ENCODE measurements at regions not wholly inside any gene's neighbourhood (a gene's known extent, or its start where the extent isn't known, plus 50 kb on each side); places are given as distances from the start of the nearest gene placed in this dataset.
"Not testable (repeated sequence)": the region's sequence is repeated elsewhere in the genome, so short reads cannot be mapped to it uniquely, and the experiment has no call there.

GRCh38 chr1:106412321-106412720, 644.2 kb upstream of the PRMT6 start:
- not testable (repeated sequence) for DNase-seq (ENCODE audit: low spot score)

DNA sequence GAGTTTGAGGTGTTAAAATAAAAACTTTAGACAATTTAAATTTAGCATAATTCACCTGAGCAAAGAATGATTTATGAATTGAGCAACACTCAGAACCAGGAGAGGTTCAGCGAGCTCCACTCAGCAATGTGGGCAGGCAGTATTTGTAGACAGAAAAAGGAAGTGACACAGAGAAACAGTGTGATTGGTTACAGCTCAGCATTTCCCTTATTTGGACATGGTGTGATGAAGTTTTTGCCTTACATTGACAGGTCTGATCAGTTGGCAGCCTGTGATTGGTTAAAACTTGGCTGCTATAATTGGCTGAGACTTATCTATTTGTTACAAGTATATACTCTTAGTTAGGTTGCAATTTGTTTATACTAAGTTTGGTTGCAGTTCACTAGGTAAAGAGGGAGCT, 621.2 kb upstream of the PRMT6 start:
- DNase-seq (ENCODE audit: low spot score), result no peak

DNA sequence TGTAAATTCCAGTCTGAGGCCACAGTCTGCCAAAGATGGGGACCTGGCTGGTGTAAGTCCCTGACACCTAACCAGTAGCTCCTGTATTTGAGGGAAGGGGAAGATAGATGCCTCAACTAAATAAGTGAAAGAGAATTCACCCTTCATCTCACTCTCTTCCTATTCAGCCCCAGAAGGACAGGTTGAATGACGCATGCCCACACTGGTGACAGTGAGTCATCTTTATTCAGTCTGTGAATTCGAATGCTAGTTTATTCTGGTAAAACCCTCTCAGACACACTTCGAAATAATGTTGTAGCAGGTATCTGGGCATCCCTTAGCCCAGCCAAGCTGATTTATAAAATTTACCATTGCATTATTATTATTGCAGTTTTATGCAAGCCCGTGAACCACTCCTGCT, 617.0 kb upstream of the PRMT6 start:
- DNase-seq (ENCODE audit: low spot score), result no peak

- no peak for DNase-seq (ENCODE audit: low spot score)
Measured at GRCh38 chr1:106447466-106447865, 609.0 kb upstream of the PRMT6 start.

DNA sequence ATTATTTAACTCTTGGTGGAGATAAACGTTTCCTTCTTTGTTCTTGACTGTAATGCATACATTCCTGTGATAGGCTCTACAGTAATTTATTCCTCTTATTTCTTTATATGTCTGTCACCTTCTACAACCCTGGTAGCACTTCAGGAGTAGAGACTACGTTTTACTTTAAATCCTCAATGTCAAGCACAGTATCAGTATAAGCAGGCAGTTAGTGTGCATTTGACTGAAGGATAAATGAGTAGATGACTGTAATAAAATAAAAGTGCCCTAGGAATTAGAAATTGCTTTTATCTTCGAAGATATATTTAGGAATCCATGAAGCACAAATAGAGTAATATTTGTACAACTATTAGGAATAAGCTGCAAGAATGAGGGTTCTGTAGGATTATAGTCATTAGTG, 599.6 kb upstream of the PRMT6 start:
- no peak for DNase-seq (ENCODE audit: low spot score)

GRCh38 chr1:106457368-106457767, 599.1 kb upstream of the PRMT6 start:
- DNase-seq (ENCODE audit: low spot score), result no peak

GRCh38 chr1:106458866-106459265, 597.6 kb upstream of the PRMT6 start:
- no peak for DNase-seq (ENCODE audit: low spot score)

DNA sequence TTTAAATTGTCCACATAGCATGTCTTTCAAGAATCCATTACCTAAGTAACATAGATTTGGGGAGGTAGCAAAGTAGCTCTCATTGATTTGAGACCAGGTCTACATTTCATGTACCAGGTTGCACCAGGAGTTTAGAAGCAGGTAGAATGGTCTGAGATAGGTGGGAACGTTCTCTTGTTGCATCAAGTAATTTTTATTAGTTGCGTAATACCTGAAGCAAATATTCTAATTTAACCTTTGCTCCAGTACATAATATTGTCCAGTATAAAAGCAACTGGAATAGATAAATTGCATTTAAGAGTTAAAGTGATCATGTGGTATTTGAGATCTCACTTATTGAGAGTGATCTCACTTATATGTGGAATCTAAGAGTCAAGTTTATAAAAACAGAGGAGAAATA, 597.1 kb upstream of the PRMT6 start:
- DNase-seq (ENCODE audit: low spot score), result no peak

- DNase-seq (ENCODE audit: low spot score), result no peak
Measured at GRCh38 chr1:106465666-106466065, 590.8 kb upstream of the PRMT6 start.

DNA sequence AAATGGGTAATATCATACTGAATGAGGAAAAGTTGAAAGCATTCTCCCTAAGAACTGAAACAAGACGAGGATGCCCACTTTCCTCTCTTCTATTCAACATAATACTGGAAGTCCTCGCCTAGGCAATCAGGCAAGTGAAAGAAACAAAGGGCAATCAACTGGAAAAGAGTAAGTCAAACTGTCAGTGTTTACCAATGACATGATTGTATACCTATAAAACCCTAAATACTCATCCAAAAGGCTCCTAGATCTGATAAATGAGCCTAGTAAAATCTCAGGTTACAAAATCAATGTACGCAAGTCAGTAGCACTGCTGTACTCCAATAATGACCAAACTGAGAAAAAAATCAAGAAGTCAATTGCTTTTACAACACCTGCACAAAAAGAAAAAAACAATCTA, 575.8 kb upstream of the PRMT6 start:
- DNase-seq (ENCODE audit: low spot score), result no peak

- peak; percentile 79 for DNase-seq (ENCODE audit: low spot score)
Measured at GRCh38 chr1:106492880-106493279, 563.6 kb upstream of the PRMT6 start.

DNA sequence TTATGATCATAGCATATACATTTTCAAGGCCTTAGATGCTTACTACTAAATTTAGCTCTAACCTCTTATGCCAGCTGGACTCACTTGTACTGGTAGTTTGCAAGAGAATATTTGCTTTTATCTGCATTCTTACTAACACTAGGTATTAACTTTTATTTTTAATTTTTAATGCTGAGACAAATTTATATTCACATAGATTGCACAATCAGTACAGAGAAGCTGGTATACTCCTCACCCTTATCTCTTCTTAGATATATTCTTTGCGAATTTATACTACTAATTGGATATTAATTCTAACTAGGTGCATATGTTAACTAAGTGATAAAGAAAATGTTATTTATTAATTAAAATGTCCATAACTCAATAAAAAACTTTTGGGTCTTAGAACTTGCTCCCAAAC, 561.8 kb upstream of the PRMT6 start:
- no peak for DNase-seq (ENCODE audit: low spot score)

- DNase-seq (ENCODE audit: low spot score), result no peak
Measured at GRCh38 chr1:106498238-106498637, 558.2 kb upstream of the PRMT6 start.

DNA sequence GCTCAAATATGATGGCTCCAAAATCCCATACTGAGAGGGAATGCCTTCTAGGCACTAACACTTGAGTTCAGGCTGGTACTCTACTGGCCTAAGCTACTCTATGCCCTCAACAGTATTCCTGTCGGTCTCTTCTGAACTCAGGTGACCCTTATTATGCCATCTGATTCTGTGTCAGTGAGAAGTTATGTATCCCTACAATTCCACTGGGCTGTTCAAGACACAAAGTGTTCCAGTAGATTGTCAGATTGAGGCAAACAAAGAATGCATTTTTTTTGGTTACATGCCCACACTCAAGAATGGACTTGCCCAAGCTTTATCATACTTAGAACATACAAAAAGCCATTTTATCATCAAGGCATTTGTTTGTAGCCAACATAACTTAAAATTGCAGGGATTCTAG, 553.8 kb upstream of the PRMT6 start:
- no peak for DNase-seq (ENCODE audit: low spot score)

DNA sequence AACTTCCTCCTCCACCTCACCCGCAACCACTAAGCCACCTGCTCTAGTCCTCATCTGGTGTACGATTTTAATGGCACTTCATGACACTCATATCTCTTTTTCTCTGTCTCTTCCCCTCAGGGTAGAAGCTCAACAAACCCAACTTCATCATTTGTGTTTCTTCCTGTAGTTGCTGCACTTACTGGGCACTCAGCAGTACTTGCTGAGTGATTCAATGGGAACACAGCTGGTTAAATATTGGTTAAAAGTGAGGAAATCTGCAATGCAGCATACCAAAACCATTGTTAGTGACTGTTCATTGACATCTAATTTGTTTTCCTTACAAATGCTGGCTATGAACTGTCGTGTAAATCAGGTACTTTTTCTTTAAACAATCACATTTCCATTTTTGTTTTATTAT, 541.1 kb upstream of the PRMT6 start:
- no peak for DNase-seq (ENCODE audit: low spot score)

- no peak for DNase-seq (ENCODE audit: low spot score)
Measured at GRCh38 chr1:106517224-106517623, 539.2 kb upstream of the PRMT6 start.

- peak; percentile 30 for DNase-seq (ENCODE audit: low spot score)
Measured at GRCh38 chr1:106523497-106523896, 533.0 kb upstream of the PRMT6 start.

- DNase-seq (ENCODE audit: low spot score), result peak; percentile 71
Measured at GRCh38 chr1:106524631-106525030, 531.8 kb upstream of the PRMT6 start.

DNA sequence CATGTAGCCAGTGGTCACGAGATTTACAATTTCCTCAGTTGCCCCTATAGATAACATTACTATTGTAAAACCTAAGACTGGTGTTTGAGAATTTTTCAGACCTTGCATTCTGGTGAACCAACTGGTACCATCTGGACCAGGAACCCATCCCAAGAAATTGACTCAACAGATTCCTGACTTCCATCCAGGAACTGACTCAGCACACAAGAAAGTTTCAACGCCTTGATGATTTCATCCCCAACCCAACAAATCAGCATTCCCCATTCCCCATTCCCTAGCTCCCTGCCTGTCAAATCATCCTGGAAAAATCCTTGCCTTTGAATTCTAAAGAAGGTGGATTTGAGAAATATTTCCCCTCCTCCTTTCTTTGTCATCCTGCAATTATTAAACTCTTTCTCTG, 529.8 kb upstream of the PRMT6 start:
- peak; percentile 27 for DNase-seq (ENCODE audit: low spot score)

- peak; percentile 26 for DNase-seq (ENCODE audit: low spot score)
Measured at GRCh38 chr1:106534612-106535011, 521.9 kb upstream of the PRMT6 start.

DNA sequence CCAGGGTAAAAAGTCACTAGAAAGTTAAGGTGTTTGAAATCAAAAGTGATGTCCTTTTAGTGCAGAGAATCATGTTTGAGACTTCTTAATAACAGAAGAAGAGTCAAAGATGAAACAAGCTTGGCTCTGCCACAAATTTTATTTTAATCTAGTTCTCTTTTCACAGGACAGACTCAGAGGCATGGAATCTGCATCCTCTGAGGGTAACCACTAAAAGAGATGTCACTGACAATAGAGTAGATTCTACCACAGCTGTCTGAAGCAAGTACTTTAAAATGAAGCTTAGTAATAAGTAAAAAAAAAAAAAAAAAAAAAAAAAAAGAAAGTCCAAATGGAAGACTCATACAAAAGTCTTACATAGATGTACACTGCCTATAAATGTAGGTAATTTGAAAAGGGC, 519.7 kb upstream of the PRMT6 start:
- no peak for DNase-seq (ENCODE audit: low spot score)

DNA sequence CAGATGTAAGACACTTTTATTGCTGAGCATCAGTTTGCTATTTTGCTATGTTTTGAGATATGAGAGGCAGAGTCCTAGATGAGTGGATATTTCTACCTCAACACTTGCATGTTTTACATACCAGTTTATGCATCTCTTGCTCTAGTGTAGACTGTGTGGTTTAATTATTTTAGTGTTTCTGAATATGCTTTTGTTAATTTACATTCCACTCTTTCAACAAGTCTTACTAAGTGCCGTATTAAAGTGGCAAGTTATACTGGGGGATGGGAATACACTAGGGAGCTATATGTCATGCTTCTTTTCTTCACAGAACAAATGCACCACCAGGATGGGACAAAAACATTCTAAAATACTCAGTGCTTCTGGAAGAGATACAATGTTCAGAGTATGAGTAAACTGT, 507.7 kb upstream of the PRMT6 start:
- no peak for DNase-seq (ENCODE audit: low spot score)

- no peak for DNase-seq (ENCODE audit: low spot score)
Measured at GRCh38 chr1:106554294-106554693, 502.2 kb upstream of the PRMT6 start.

GRCh38 chr1:106555571-106555970, 500.9 kb upstream of the PRMT6 start:
- no peak for DNase-seq (ENCODE audit: low spot score)

GRCh38 chr1:106564192-106564591, 492.3 kb upstream of the PRMT6 start:
- DNase-seq (ENCODE audit: low spot score), result no peak
